ENCODE measurements at regions not wholly inside any gene's neighbourhood (a gene's known extent, or its start where the extent isn't known, plus 50 kb on each side); places are given as distances from the start of the nearest gene placed in this dataset.

- TF ChIP-seq, protein P1, sequence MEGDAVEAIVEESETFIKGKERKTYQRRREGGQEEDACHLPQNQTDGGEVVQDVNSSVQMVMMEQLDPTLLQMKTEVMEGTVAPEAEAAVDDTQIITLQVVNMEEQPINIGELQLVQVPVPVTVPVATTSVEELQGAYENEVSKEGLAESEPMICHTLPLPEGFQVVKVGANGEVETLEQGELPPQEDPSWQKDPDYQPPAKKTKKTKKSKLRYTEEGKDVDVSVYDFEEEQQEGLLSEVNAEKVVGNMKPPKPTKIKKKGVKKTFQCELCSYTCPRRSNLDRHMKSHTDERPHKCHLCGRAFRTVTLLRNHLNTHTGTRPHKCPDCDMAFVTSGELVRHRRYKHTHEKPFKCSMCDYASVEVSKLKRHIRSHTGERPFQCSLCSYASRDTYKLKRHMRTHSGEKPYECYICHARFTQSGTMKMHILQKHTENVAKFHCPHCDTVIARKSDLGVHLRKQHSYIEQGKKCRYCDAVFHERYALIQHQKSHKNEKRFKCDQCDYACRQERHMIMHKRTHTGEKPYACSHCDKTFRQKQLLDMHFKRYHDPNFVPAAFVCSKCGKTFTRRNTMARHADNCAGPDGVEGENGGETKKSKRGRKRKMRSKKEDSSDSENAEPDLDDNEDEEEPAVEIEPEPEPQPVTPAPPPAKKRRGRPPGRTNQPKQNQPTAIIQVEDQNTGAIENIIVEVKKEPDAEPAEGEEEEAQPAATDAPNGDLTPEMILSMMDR (IDR thresholded peaks at IDR 0.05) = no peak
- TF ChIP-seq POLR2A (IDR thresholded peaks at IDR 0.05) = no peak
Measured at GRCh38 chr4:17366496-17366895, 145.4 kb downstream of the QDPR start.

Measured in body of pancreas (tissue), 4 donors.